Stimulated activated CD4-positive, alpha-beta T cell treated with anti-CD3 and anti-CD28 coated beads, Interleukin-15, amount 100 ng/mL, for 24 hours (primary cell): ENCODE measurements at regions not wholly inside any gene's neighbourhood (a gene's known extent, or its start where the extent isn't known, plus 50 kb on each side); places are given as distances from the start of the nearest gene placed in this dataset.
"Not testable (repeated sequence)": the region's sequence is repeated elsewhere in the genome, so short reads cannot be mapped to it uniquely, and the experiment has no call there.

ENCODE experiments used
- DNase-seq: peaks from one replicate; pipeline ENCODE4 v3.0.0-alpha.2; 2020

DNA sequence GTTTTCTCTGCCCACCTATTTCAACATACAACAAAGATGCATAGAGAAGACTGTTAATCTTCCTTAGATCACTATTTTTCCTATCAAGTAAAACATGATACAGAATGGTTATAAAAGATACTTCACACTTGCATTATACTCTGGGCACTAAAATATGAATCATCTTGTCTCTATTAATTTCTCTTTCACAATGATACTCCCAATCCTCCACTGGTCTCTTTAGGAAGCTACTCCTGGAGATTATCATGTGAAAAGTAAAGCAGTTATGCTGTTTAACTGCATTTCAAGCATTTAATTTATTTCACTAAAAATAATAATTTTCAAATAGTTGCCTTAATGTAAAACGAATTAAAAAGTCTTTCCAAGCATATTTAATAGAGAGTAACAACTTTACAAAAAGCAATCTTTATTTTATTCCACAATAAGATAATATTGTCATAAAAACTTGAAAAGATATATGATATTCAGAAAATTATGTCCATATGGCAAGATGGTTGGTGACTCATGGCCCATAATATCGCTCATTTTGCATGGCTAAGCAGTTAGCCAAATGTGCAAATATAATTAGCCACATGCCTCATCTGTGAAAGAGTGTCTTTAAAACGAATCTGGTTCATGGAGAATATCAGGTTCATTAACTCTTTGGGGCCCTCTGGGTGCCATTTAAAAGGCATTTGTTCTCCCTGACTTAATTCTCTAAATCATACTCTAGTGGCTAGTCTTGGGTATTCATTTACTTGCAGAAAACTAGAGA is 1569.0 kb upstream of the B3GALT2 start:
- no peak for DNase-seq

DNA sequence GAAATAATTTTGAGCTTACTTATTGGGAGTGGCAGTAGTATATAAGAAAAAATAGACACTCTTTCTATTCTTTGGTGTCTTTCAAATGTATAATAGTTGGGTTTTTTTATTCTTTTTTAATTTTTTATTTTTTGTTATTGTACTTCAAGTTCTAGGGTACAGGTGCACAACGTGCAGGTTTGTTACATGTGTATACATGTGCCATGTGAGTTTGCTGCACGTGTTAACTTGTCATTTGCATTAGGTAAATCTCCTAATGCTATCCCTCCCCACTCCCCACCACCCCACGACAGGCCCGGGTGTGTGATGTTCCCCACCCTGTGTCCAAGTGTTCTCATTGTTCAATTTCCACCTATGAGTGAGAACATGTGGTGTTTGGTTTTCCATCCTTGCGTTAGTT is 1552.4 kb upstream of the B3GALT2 start:
- DNase-seq, result not testable (repeated sequence)

DNA sequence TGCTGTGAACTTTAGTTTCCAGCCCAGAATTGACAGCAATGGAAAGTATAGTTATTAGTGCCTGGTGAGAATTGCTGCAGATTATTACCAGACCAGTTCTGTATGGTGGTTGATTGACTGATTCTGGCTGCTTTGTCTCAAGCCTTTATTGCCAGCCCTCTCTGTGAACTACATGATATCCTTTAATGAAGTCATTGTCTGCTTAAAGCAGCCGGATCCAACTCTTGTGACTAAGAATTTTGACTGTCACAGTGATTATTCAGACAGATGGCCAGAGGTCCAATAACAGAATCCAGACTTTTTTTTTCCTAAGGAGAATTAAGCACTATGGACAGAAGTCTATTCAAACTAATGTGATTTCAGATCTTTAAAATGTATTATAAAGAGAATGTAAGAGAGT is 1548.6 kb upstream of the B3GALT2 start:
- no peak for DNase-seq

DNA sequence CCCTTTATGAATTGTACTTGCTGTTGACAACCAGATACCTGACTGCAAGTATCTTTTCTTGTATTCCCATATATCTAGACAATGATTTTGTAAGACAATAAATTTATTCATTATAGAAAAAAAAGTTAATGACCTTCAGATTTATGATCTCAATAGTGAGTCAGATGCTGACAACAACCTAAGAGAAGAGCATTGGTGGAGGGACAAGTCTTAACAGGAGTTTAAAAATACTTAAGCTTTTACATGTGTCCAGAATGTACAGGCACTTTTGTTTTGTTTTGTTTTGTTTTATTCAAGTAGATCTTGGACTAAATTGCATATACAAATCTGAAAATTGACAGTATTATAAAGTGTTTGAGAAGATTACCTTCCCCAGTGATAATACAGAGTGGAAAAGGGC is 1544.6 kb upstream of the B3GALT2 start:
- no peak for DNase-seq

DNA sequence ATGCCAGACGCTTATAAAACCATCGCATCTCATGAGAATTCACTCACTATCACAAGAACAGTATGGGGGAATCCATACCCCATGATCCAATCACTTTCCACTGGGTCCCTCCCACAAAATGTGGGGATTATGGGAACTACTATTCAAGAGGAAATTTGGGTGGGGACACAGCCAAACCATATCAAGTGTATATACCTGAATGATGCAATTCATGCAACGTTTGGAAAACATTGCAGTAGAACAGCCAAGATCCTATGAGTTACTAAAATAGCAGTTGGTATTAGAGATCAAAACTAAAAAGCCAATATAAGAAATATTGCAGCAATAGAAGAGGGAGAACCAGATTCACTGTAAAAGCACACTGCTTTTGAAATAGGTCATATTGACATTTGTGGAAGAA is 1543.9 kb upstream of the B3GALT2 start:
- DNase-seq, result no peak

DNA sequence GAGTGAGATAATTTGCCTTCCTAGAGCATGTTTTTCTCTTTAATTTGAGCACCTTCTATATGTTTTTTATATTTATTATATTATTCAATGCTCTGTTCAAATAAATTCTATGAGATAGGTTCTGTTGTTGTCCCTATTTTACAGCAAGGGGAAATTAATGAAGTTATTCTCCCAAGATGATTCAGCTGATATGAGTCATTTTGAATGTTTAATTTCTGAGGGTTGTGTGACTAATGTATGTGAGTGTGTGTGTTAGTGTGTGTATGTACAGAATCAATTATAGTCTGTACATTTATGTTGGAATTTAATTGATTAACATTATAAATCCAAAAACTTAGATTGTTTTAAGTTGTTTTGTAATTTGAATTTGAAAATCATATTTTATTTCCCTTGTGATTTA is 1536.7 kb upstream of the B3GALT2 start:
- DNase-seq, result no peak

DNA sequence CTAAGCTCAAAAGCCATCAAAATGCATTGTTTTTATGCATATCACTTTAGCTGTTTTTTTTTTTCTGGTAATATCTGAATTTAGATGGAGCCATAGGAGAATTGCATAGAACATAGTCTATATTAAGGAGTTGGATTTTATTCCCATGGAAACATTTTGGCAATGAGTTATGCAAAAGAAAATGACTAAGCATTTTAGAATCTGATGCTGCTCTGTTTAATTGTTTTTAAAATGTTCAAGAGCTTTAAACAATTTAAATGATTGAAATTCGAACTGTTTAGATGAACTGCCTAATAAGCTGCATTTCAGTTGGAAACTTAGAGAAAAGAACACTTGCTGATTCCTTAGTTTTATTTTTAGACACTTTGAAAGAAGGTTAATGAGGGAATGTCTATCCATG is 1531.5 kb upstream of the B3GALT2 start:
- no peak for DNase-seq

DNA sequence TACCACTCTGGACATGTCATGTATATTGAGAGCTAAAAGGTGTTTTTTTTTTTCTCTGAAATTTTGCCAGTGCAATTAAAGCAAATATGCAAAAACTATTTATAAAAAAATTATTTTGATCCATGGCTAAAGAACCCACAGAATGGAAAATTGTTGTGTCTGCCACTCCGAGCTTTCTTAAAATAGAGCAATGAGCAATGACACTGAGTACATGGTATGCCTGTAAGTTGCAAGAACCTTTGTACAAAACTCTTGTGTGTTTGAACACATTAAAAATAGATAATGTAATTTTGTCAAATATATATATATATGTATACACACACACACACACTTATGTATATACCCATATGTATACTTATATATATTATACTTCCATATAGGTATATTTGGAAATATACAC is 1530.9 kb upstream of the B3GALT2 start:
- no peak for DNase-seq

DNA sequence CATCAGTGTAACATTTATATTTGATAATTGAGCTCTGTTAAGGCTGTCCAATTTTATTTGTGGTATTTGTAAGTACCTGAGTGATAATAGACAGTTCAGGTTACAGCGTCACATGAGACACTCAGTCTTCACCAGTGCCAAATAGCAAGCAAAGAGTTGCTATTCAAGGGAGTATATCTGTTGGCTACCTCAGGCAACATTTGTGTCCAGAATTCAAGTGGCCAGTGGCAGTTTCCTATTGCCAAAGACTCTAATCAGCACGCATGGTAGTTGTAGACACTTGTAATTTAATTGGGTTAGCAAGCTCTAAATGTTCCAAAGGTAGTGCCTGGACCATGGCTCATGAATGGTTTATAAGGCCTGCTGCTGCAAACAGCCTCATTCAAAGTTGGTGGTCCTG is 1524.3 kb upstream of the B3GALT2 start:
- DNase-seq, result no peak

DNA sequence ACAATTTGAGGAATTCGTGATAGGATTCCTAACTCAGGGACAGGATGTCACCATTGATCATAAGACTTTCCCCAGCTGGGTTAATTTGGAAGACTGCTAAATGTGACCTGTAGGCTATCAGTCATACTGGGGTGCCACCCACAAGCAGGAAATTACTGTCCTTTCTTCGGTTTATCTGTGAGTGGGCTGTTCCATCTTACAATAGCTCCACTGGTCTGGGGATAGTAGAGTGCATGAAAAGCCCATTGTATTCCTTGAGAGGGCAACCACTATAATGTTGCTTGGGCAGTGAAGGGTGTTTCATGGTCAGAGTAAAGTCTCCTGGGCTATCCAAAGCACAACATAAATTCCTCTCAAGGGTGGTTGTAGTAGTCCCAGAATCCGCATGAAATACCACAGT is 1523.0 kb upstream of the B3GALT2 start:
- DNase-seq, result no peak

DNA sequence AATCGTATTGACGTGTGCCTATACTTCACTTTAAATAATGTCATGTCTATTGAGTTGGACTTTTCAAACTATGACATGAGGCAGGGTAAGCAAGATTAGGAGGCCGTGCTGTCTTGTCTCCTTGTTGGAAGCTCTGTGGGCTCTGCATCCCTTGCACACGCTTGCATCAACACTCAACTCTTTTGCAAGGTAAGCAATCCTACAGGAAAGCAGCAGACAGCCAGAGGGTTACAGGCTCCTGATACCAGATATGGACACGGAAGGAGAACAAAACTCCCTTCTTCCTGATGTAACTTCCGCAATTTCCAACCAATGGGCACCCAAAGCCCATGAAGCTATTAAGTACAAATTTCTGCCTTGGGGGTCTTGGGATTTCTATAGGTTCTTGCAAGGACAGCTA is 1520.7 kb upstream of the B3GALT2 start:
- DNase-seq, result no peak

DNA sequence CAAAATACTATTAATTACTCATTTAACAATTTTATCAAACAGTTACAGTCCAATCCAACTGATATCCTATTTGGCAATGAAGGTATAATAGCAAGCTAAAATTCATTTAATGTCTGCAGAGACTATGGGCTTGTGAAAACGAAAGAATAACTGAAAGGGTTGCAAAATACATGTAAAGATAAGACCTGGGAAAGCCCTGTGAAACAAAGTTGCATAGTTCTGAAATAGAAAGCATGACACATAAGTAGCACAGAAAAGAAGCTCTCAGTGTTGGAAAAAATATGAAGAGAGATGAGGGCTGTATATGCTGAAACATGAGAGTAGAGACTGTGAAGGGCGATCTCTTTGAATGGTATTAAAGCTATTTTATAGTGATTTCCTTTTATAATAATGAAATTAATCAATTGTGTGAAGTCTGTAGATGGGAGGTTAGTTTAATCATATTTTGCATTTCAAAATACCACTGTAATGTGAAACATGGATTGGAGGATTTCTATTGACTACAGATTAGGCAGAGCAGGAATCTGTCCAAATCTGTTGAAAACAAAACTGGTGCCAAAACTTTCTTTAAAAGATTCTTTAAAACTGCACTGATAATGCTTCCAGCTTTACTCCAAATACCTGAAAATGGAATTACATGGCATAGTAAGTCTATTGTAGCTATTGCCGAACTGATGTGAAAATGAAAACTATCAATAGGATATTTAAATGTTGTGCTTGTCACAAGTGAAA is 1518.9 kb upstream of the B3GALT2 start:
- no peak for DNase-seq

DNA sequence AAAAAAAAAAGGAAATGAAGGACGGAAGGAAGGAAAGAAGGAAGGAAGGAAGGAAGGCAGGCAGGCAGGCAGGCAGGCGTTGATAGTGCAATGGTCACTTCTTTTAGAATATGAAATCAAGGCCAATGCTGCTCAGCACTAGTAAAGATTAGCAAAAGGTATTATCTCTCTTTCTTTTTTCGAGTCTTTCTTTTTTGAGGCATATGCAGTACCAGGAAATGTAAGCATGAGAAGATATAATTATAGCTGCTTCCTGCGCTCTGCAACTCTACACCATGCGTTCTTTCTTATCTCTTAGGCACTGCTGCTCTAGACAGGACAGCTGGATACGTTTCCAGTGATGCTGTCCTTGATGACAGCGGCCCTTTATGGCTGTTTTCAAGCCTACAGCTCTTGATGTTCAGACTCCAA is 1512.5 kb upstream of the B3GALT2 start:
- DNase-seq, result no peak

DNA sequence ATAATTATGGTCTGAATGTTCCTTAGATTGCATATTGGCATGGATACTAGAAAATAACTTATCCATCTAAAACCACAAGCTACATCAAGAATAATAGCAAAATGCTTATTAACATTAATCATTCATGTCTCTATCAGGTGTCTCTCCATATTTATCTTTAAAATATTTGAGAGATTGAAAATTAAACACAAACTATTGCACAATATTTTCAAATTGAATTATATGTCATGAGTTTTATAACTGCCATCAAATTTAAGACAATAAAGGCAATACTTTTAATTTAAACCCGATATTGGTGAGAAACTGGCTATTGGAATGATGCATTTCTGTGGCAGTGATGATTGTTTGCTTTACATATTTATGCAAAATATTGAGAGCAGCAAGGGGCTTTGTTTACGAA is 1506.8 kb upstream of the B3GALT2 start:
- no peak for DNase-seq

DNA sequence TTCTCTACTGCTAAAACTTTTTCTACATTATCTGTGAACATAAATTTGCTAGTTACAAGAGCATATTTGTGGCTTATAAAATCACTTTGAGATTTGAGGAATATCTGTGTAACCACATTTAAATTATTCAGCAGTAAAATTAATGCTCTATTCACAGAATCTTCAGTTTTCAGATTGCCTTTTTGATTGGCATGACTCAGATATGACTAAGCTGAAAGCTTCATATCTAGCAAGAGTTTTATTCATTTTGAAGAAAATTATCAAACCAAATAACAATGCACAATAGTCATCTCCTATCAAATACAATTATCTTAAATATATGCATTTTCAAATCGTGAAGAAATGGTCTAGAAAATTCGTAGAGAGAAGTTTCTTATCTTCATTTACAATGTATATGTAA is 1498.2 kb upstream of the B3GALT2 start:
- DNase-seq, result no peak

DNA sequence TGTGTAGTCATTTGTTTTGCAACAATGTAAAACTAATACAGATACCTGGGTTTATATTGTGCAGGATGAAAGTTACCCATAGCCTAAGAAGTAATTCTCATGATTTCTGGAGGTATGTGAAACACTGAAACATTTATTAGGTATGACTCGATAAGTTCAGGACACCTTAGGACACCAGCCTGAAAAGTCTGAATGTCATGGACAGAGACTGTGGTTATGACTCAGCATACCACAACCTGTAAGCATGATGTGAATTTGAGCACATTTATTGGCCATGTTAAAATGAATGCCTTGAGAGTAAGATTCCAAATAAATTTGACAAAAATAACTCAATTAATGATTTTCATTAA is 1471.7 kb upstream of the B3GALT2 start:
- no peak for DNase-seq

DNA sequence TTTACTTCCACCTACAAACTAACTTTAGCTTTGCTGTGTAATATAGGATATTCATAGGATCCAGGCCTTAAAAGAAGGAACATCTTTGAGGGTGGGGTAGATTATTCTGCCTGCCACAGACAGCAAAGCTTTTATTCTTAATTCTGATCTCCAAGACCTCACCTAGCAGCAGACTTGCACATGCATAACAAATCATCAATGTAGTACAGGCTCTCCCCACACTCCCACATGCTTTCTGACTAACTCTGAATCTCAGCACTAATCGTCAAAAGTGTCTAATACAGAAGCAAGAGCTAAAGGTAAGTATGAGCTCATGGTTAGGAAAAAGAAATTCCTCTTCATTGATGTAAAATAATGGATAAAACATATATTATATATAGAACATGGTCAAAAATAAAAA is 1468.5 kb upstream of the B3GALT2 start:
- no peak for DNase-seq

DNA sequence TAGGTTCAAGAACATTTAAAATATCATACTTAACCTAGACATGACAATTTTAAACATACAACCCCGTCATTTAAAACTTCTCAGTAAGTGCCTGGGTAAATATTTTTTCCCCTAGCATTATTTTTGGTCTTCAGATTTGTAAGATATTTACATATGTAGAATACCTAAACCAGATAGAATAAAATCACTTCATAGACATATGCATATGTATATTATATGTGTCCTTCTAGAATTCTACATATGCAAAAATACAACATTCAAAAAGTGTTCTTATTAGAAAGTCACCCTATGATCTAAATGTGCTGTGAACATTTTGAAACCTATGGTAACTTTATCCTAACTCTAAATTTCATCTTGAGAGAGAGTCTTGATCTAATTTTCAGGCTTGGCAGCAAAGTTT is 1467.0 kb upstream of the B3GALT2 start:
- DNase-seq, result no peak

DNA sequence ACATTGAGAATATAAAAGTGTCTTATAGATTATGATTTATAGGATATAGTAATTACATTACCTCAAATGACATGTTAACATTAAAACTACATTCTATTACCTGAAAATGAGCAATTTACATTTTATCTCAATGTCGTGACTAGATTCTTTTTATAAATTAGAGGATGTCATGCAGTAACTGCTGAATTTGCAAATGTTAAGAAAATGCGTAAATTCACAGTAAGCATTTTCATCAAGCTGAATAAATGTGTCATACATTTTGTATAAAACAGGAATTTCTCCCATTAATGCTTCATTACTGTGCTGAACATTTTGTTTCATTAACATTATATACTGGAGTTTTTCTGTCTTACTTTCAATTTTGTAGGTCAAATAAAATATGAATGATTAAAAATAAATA is 1460.7 kb upstream of the B3GALT2 start:
- no peak for DNase-seq

DNA sequence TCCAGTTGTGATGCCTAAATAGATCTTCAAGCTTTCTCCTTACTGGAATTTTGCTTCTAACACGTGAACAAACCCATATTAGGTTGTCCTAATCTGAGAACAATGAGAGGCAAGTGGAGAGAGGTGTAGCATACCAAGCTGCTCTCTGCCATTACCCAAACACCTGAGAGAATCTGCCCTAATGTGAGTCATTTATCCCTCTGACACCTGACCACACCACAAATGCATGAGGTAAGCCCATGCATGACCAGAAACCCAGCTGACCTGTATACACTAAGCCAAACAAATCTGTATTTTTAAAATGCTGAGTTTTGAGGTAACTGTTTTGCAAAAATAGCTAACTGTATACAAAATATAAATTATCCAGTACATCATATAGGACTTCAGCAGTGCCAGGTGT is 1458.1 kb upstream of the B3GALT2 start:
- DNase-seq, result no peak

DNA sequence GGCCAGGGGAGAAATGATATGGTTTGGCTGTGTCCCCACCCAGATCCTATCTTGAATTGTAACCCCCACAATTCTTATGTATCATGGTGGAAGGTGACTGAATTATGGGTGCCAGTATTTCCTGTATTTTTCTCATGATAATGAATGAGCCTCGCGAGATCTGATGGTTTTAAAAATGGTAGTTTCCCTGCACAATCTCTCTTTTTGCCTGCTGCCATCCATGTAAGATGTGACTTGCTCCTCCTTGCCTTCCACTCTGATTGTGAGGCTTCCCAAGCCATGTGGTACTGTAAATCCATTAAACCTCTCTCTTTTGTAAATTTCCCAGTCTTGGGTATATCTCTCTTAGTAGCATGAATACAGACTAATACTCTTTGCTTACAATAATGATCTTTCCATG is 1453.9 kb upstream of the B3GALT2 start:
- no peak for DNase-seq

DNA sequence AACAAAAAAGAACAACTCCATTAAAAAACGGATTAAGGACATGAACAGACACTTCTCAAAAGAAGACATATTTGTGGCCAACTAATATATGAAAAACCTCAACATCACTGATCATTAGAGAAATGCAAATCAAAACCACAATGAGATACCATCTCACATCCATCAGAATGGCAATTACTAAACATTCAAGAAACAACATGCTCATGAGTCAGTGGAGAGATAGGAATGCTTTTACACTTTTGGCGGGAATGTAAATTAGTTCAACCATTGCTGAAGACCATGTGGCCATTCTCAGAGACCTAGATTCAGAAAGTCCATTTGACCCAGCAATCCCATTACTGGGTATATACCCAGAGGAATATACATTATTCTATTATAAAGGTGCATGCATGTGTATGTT is 1442.6 kb upstream of the B3GALT2 start:
- no peak for DNase-seq

DNA sequence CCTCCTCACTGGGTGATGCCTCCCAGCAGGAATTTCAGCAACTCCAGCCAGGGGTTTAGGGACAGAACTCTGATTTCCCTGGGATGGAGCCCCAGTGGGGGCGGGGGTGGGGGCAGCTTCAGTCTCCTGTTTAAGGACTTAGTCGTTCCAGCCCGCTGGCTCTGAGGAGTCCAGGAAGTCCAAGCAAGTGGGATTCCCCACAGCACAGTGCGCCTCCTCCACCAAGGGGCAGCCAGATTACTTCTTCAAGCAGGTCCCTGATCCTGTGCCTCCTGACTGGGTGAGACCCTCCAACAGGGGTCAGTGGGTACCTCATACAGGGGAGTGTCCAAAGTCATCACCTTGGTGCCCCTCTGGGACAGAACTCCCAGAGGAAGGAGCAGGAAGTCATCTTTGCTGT is 1438.4 kb upstream of the B3GALT2 start:
- DNase-seq, result no peak

DNA sequence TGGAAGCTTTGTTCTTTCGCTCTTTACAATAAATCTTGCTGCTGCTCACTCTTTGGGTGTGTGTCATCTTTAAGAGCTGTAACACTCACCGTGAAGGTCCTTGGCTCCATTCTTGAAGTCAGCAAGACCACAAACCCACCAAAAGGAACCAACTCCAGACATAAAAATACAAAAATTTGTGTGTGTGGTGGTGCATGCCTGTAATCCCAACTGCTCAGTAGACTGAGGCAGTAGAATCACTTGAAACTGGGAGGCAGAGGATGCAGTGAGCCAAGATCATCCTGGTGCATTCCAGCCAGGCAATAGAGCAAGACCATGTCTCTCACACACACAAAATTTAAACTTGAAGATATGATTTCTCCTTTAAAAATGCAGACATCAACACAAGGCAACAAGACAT is 1431.7 kb upstream of the B3GALT2 start:
- DNase-seq, result no peak

DNA sequence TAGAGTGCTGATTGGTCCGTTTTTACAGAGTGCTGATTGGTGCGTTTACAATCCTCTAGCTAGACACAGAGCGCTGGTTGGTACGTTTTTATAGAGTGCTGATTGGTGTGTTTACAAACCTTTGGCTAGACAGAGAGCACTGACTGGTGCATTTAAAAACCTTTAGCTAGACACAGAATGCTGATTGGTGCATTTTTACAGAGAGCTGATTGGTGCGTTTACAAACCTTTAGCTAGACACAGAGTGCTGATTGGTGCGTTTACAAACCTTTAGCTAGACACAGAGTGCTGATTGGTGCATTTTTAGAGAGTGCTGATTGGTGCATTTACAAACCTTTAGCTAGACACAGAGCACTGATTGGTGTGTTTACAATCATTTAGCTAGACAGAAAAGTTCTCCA is 1430.9 kb upstream of the B3GALT2 start:
- DNase-seq, result not testable (repeated sequence)
